T-helper 2 cell treated with Interferon-gamma antibody and Interleukin-4, amounts not matched to agents 5 μg/mL and 100 μg/mL, for 36 hours (primary cell): ENCODE measurements at regions not wholly inside any gene's neighbourhood (a gene's known extent, or its start where the extent isn't known, plus 50 kb on each side); places are given as distances from the start of the nearest gene placed in this dataset.
A peak's percentile ranks its signal among the peaks of the same experiment; 100 is the strongest.

Experiments used
- DNase-seq: peaks from one replicate; pipeline ENCODE4 v3.0.0; 2021; ENCODE audit warnings: low spot score
- H3K27ac Mint-ChIP-seq: one replicate; pipeline ENCODE4 v1.8.0; 2021; ENCODE audit warnings: mild to moderate bottlenecking, mixed read lengths
- H3K27me3 Mint-ChIP-seq: one replicate; pipeline ENCODE4 v1.8.0; 2021; ENCODE audit warnings: low read depth, mixed read lengths
- H3K36me3 Mint-ChIP-seq: one replicate; pipeline ENCODE4 v1.8.0; 2021; ENCODE audit warnings: low read depth, mixed read lengths
- H3K4me1 Mint-ChIP-seq: one replicate; pipeline ENCODE4 v1.8.0; 2021; ENCODE audit warnings: low read depth, mixed read lengths
- H3K4me3 Mint-ChIP-seq: one replicate; pipeline ENCODE4 v1.8.0; 2022; ENCODE audit warnings: mild to moderate bottlenecking, moderate library complexity, mixed read lengths
- H3K9me3 Mint-ChIP-seq: one replicate; pipeline ENCODE4 v1.8.0; 2021; ENCODE audit warnings: mixed read lengths

DNA sequence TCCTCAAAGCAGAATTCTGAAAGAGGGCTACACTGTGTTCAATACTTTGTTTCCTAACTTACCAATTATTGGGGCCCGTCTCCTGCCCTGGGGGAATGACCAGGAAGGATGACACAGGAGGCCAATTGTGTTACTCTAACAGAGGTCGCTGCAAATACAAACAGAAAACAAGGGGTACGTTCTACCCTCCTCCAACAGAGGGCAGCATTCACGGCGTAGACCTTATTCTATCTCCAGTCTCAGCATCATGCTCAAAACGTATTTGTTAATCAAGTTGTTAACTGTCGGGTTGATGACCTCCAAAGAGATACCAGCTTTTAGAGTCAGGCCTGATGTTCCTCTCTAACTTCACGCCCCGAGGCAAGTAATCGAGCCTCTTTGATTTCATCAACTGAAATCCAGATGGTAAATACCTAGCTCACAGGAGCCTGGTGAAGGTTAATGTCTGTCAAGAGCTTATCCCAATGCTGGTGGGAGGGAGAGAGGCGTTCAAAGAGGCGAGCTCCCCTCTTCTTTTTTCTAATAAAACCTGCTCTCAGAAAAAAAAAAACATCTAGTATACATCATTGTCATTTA lies 181.0 kb upstream of the KCNIP4 start:
- H3K9me3 Mint-ChIP-seq = peaks cover 6% of the 10 kb centered on the region
- H3K27ac Mint-ChIP-seq = no peak overlapping the region
- H3K27me3 Mint-ChIP-seq = no peaks in the 10 kb centered on the region
- no peaks in the 10 kb centered on the region for H3K4me1 Mint-ChIP-seq
- no peak overlapping the region for H3K4me3 Mint-ChIP-seq
- DNase-seq = peak; percentile 5
- no peaks in the 10 kb centered on the region for H3K36me3 Mint-ChIP-seq

- H3K9me3 Mint-ChIP-seq = peaks cover 25% of the 10 kb centered on the region
- DNase-seq = no peak
- no peaks in the 10 kb centered on the region for H3K27me3 Mint-ChIP-seq
- H3K36me3 Mint-ChIP-seq = no peaks in the 10 kb centered on the region
- H3K4me3 Mint-ChIP-seq = no peak overlapping the region
- no peak overlapping the region for H3K27ac Mint-ChIP-seq
- H3K4me1 Mint-ChIP-seq = no peaks in the 10 kb centered on the region
Measured at GRCh38 chr4:22122062-22122461, 173.5 kb upstream of the KCNIP4 start.

DNA sequence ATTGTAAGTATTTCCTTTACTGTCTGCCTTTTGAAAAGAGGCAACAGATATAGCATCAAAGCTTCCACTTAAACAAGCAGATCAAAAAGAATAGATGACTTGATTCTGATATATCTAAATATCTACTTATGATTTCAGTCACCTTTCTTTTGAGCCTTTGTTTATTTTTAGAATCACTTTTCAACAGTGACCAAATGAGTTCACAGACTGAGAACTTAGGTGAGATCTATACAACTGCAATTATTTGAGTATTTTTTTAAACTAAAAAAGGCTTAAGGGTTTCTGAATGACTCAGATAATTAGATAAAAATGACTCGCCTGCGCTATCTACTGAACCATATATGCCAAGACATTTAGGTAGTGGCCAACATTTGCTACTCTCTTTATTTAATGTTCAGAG lies 166.7 kb upstream of the KCNIP4 start:
- H3K4me1 Mint-ChIP-seq = no peaks in the 10 kb centered on the region

GRCh38 chr4:22103768-22104167 lies 155.2 kb upstream of the KCNIP4 start:
- peaks cover 6% of the 10 kb centered on the region for H3K4me1 Mint-ChIP-seq
- no peaks in the 10 kb centered on the region for H3K27me3 Mint-ChIP-seq
- no peaks in the 10 kb centered on the region for H3K9me3 Mint-ChIP-seq
- DNase-seq = no peak
- no peak overlapping the region for H3K27ac Mint-ChIP-seq
- no peak overlapping the region for H3K4me3 Mint-ChIP-seq
- H3K36me3 Mint-ChIP-seq = no peaks in the 10 kb centered on the region

More for the DNA sequence above, 166.7 kb upstream of the KCNIP4 start:
- Mint-ChIP-seq H3K4me3 (no peak overlapping the region), H3K9me3 (no peaks in the 10 kb centered on the region), H3K27ac (no peak overlapping the region), H3K27me3 (no peaks in the 10 kb centered on the region), H3K36me3 (no peaks in the 10 kb centered on the region)
- no peak for DNase-seq

DNA sequence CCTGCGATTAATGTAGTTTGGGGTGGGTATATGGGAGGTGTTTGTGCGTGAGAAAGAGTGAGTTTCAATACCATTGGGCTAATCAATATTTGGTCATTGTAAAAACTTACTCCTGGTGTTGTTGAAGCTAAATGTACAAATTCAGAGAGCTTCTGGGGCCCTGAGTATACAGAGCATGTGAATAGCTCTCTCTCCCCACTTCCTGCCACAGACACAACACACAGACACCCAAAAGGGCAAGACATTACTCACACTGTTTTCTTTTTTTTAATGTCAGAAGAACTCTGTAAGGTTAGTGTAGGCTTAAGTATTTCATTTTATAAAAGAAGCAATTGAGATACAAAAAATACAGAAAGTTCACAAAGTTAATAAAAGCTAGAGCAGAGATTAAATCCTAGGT lies 151.3 kb upstream of the KCNIP4 start:
- Mint-ChIP-seq H3K9me3 (no peaks in the 10 kb centered on the region), H3K4me1 (peaks cover 6% of the 10 kb centered on the region), H3K27me3 (no peaks in the 10 kb centered on the region), H3K27ac (no peak overlapping the region), H3K4me3 (no peak overlapping the region), H3K36me3 (no peaks in the 10 kb centered on the region)
- peak; percentile 8 for DNase-seq

GRCh38 chr4:22097596-22097995 lies 149.0 kb upstream of the KCNIP4 start:
- DNase-seq = no peak
- Mint-ChIP-seq H3K27me3 (no peaks in the 10 kb centered on the region), H3K4me3 (no peak overlapping the region), H3K9me3 (no peaks in the 10 kb centered on the region), H3K36me3 (no peaks in the 10 kb centered on the region), H3K27ac (no peak overlapping the region), H3K4me1 (peaks cover 6% of the 10 kb centered on the region)

- Mint-ChIP-seq H3K36me3 (no peaks in the 10 kb centered on the region), H3K9me3 (no peaks in the 10 kb centered on the region), H3K27me3 (no peaks in the 10 kb centered on the region), H3K27ac (no peak overlapping the region), H3K4me3 (no peak overlapping the region), H3K4me1 (peaks cover 2% of the 10 kb centered on the region)
- no peak for DNase-seq
Measured at GRCh38 chr4:22094217-22094616, 145.6 kb upstream of the KCNIP4 start.

DNA sequence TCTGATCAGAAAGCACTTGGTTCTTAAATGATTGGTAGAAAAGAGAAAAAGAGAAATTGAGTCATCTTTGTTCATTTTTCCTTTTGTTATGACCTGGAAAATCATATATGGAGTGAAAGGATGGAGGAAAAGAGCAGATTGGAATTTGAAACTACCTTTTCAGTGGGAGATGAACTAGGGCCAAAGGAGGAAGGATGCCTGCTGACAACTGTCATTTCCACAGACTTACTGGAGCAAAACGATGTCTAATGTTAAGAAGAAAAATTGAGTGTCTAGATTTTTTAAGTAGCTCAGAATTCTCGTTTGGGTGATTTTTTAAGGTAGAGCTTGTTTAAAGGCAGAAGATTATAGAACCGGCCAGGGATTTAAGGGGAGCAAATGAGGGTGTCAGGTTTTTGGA lies 144.6 kb upstream of the KCNIP4 start:
- Mint-ChIP-seq H3K4me1 (no peaks in the 10 kb centered on the region), H3K4me3 (no peak overlapping the region), H3K27me3 (no peaks in the 10 kb centered on the region), H3K36me3 (no peaks in the 10 kb centered on the region), H3K27ac (no peak overlapping the region), H3K9me3 (no peaks in the 10 kb centered on the region)
- DNase-seq = no peak

GRCh38 chr4:22091906-22092305 lies 143.3 kb upstream of the KCNIP4 start:
- Mint-ChIP-seq H3K36me3 (no peaks in the 10 kb centered on the region), H3K27me3 (no peaks in the 10 kb centered on the region), H3K4me1 (no peaks in the 10 kb centered on the region), H3K4me3 (no peak overlapping the region), H3K27ac (no peak overlapping the region), H3K9me3 (no peaks in the 10 kb centered on the region)
- DNase-seq = no peak

DNA sequence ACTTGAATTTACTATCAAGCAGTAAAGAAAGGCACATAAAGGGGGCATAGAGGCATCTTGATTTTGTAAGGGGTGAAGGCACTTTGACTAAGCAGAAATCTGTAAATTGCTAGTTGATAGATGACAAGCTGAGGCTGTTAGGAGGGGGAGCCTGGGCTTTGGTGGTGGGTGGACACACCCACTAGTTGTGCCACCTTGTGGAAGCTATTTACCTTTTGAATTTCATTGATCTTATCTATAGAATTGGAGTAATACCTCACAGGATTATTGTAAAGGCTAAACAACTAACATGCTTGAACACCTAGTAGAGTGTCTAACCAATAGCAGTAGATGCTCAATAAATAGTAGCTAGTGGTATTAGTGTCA lies 142.8 kb upstream of the KCNIP4 start:
- H3K27me3 Mint-ChIP-seq = no peaks in the 10 kb centered on the region
- H3K4me1 Mint-ChIP-seq = no peaks in the 10 kb centered on the region
- no peak overlapping the region for H3K4me3 Mint-ChIP-seq
- no peak for DNase-seq
- H3K27ac Mint-ChIP-seq = no peak overlapping the region
- peaks cover under 1% of the 10 kb centered on the region for H3K9me3 Mint-ChIP-seq
- no peaks in the 10 kb centered on the region for H3K36me3 Mint-ChIP-seq

- Mint-ChIP-seq H3K4me3 (no peak overlapping the region), H3K27me3 (no peaks in the 10 kb centered on the region), H3K4me1 (no peaks in the 10 kb centered on the region), H3K27ac (no peak overlapping the region), H3K9me3 (peaks cover 5% of the 10 kb centered on the region), H3K36me3 (no peaks in the 10 kb centered on the region)
- DNase-seq = no peak
Measured at GRCh38 chr4:22090661-22091351, 142.2 kb upstream of the KCNIP4 start.

DNA sequence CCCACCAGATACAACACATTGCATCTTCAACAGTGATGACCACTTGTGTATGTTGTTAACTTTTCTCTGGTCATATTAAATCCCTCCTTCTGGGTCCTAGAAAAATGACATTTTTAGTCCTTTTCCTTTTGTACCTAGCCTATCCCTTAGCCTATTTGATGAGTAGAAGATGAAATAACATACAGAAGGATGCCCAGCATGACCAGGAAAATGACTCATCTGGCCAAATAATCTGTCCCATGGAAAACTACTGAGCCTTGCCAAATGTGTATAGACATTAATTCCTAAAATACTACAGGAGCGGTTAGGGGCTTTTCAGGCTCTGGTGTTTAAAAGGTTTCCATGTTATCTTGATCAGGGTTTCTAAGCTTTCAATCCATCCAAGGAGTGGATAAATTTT lies 129.0 kb upstream of the KCNIP4 start:
- Mint-ChIP-seq H3K27ac (no peak overlapping the region), H3K36me3 (no peaks in the 10 kb centered on the region), H3K4me1 (no peaks in the 10 kb centered on the region), H3K4me3 (no peak overlapping the region), H3K27me3 (no peaks in the 10 kb centered on the region), H3K9me3 (peaks cover 11% of the 10 kb centered on the region)
- DNase-seq = no peak

DNA sequence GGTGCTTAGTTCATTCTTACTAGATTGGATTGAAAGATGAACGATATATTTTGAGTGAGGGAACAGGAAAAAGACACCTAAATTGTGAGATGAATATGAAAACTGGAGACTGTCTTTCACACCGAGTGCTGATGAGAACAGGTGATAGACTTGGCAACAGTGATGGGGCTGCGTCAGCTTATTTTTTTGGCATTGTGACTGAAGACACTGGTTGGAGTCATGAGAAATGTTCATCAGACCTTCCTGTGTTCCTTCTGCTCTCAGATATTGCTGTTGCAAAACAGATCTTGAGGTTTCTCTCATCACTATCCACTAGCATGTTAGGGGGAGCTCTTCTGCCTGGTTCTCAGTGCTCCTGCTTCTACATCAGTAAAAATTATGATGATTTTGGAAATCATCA lies 124.2 kb upstream of the KCNIP4 start:
- H3K4me1 Mint-ChIP-seq = peaks cover 5% of the 10 kb centered on the region
- no peaks in the 10 kb centered on the region for H3K27me3 Mint-ChIP-seq
- H3K27ac Mint-ChIP-seq = no peak overlapping the region

GRCh38 chr4:22072240-22072639 lies 123.7 kb upstream of the KCNIP4 start:
- H3K4me3 Mint-ChIP-seq = no peak overlapping the region
- H3K27me3 Mint-ChIP-seq = no peaks in the 10 kb centered on the region
- no peaks in the 10 kb centered on the region for H3K36me3 Mint-ChIP-seq
- no peak for DNase-seq
- H3K27ac Mint-ChIP-seq = no peak overlapping the region
- H3K9me3 Mint-ChIP-seq = peaks cover 7% of the 10 kb centered on the region
- H3K4me1 Mint-ChIP-seq = peaks cover 5% of the 10 kb centered on the region

More for the DNA sequence above, 124.2 kb upstream of the KCNIP4 start:
- no peak for DNase-seq
- H3K36me3 Mint-ChIP-seq = no peaks in the 10 kb centered on the region
- H3K4me3 Mint-ChIP-seq = no peak overlapping the region
- peaks cover 7% of the 10 kb centered on the region for H3K9me3 Mint-ChIP-seq

DNA sequence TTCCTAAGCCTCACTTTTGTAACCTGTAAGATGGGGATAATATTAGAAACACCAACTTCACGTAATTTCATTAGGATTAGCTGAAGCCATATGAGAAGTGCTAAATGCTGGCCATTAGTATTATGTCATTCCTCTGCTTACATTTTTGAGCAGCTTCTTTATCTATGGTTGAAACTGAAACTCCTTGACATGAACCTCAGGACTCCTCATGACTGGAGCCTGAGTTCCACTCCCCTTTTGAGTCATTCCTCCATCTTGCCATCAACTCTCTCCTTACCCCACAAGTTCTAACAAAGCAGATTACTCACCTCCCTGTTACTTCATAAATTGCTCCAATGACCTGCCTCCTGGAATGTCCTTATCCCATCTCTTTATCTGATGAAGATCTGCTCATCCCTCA lies 123.2 kb upstream of the KCNIP4 start:
- peak; percentile 8 for DNase-seq
- H3K27me3 Mint-ChIP-seq = no peaks in the 10 kb centered on the region
- peaks cover 5% of the 10 kb centered on the region for H3K4me1 Mint-ChIP-seq
- peaks cover 7% of the 10 kb centered on the region for H3K9me3 Mint-ChIP-seq
- H3K36me3 Mint-ChIP-seq = no peaks in the 10 kb centered on the region
- H3K27ac Mint-ChIP-seq = no peak overlapping the region
- no peak overlapping the region for H3K4me3 Mint-ChIP-seq
